Activated CD4-positive, CD25-positive, alpha-beta regulatory T cell treated with anti-CD3 and anti-CD28 coated beads, Interleukin-2, amount 50 U/mL, for 72 hours (primary cell): ENCODE measurements at regions not wholly inside any gene's neighbourhood (a gene's known extent, or its start where the extent isn't known, plus 50 kb on each side); places are given as distances from the start of the nearest gene placed in this dataset.

ENCODE experiments used
- DNase-seq: peaks from one replicate; pipeline ENCODE4 v3.0.0; 2021

DNA sequence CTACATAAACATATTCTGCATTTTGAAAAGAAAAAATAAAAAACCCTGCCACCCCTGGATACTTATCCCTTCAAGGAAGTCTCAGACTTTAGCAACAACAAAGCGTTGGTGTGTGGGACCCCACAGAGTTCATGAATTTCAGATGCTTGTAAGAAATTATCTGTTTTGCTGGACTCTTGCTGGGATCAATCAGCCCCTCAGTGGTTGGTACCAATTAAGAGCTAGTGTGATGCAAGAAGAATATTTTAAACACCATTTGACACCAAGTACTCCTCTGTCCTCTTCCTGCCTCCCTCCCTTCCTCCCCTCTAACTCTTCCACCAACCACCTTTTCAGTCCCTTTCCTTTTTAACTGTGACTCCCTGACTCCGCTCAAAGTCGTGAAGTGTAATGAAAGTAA lies 51.5 kb downstream of the SST start:
- DNase-seq = no peak

DNA sequence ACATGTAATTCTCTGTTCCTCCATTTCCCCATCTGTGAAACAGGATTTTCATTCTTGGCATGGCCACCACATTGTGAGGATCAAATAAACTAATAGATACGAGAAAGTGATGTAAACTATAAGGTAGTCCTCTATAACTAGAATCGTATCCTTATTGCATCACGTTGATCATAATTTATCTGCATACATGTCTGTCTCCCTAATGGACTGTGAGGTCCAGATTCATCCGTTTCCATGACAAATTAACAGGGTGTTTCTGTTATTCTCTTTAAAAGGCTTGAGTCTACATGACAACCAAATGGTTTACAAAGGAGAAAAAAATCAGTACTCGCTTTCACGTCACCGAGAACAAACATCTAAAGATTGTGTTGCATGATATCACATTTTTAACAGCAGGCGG lies 53.0 kb downstream of the SST start:
- DNase-seq = no peak

DNA sequence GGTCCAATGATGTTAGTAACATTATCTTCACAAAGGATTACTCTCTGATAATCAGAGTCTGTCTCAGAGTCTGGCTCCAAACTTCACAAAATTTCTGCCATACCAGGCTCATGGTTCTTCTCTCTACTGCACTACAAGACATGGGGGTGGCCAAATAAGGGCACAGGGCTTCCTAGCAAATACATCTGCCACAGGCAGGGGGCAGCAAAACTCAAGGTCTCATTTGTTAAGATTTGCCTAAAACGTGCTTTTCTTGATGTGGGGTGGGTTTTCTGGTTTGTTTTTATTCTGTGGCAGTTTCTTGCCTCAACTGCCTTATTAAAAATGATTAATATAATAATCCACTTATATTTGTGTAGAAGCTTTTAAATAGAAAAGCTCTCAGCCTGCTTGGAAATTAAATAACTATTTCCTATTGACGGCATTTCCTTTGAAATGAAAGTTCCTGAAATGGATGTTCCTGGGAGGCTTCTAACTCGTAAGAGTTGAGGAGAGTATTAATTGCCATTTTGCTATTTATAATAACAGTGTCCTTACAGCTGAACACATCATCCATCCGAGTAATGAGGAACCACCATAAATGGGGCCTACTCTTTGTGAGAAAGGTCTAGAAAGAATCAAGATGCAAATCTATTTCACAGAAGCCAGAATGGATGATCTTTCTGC lies 53.8 kb downstream of the SST start:
- peak; percentile 53 for DNase-seq

DNA sequence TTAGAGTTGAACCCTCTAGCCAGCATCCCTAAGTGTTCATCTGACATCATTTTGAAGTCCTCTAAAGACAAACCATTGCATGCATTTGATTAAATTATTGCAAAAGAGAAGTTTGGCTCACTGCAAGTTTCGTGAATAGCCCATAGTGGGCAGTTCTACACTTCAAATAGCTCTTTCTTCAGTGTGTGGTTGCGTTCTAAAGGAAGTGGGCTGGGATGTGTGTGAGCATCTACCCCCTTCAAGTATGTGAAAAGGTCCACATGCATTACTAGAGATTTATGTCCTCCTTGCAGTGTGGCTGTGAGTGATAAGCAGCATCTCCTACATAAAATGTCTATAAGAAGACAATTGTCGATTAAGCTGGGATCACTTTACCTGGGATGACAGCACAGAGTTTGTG lies 54.6 kb downstream of the SST start:
- no peak for DNase-seq

DNA sequence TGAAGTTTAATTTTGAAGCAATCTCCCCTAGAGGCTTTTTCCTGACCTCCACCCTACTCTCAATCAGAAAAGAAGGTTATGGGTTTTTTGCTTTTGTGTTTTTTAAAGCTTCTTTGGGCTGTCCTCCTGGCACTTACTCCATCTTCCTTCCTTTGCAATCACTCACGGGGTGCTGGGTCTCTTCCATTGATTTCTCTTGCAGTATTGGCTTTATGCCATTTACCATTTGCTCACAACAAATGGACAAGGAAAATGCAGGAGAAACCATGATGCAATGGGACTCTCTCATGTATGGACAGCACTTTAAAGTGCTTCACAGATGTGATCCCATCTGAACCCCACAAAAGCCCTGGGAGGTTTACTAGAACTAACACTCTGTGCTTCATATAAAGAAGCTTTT lies 57.5 kb downstream of the SST start:
- no peak for DNase-seq

DNA sequence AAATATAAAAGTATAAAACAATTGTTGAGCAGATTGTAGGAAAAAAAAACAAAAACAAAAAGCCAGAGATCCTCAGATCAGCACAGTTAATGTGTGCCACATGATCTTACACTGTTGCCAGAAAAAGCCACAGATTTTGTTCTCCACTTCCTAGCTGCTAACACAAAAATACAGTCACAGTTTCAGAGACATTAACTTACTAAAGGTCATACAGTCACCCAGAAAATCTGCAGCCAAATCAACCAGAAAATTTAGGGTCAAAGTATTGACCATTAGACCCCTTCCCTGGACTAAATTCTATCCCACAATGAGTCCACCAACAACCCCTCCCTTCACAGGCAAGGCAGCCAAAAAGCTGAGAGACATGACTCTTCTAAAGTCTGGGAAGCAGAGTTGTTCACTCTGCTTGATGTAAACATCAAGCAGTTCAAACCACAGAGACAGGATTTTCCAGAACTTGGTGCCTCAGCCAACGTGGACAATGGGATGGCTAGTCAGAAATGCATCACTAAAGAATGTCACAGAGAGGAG lies 59.1 kb downstream of the SST start:
- DNase-seq = no peak

DNA sequence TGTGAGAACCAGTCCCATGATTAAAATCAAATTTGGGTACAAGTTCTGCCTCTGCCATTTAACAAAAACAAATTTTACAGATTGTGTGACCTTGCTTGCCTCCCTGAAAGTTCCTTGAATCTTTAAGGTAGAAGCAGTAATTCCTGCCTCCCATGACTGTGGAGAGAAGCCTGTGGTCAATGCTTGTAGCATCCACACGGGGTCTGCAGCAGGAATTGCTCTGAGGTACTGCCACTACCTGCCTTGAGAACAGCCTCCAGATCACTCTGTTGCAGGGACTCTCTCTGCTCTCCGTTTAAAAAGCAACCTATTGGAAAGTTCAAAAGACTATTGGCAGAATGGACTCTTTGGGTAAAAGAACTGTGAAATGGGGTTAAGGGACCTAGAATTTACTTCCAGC lies 75.9 kb downstream of the SST start:
- no peak for DNase-seq

DNA sequence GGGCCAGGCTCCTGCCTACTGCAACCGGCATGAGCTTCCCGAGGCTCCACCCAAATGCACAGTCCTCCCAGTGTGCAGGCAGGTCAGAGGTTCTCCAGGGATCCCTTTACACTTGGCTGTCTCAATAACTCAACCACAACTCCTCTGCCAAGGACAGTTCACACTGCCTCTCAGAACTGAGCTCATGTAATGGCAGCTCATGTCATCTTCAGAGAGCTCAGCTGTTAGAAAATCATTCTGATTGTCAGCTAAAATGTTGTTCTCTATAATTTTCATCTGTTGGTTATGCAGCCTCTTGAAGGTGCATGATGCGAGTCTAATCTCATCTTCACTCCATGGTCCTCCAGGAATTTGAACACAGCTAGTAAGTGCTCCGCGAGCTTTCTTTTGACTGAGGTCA lies 76.7 kb downstream of the SST start:
- no peak for DNase-seq

DNA sequence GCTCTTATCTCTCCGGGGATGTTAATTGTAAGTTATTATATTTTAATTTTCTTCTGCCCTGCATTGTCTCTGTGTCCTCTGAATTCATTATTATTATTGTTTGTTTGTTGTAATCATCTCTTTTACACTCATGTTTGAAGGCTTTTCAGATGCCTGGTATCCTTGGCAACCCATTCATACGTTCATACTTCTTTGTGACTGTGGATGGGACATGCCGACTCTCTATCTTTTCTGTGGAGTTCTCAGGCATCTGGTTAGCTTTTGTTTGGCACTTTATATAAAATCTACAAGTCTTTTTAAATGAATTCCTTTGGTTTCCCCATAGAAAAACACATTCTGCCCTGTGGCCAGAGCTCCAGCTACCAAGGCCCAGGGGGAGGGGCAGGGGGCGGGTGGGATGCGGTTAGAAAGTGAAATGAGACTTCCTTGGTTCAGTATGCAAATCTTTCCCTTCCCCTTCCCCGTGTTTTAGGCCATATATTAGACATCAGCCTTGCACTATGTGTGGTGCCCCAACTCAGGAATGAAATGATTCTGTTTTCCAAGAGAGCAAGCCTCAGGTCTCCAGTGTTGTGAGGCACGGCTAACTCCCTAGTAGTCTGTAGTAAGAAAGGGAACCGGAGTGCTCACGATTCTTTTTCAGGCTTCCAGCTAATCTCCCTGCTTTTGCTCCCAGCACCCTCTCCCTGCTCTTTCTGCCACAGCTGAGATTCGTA lies 79.2 kb downstream of the SST start:
- no peak for DNase-seq

DNA sequence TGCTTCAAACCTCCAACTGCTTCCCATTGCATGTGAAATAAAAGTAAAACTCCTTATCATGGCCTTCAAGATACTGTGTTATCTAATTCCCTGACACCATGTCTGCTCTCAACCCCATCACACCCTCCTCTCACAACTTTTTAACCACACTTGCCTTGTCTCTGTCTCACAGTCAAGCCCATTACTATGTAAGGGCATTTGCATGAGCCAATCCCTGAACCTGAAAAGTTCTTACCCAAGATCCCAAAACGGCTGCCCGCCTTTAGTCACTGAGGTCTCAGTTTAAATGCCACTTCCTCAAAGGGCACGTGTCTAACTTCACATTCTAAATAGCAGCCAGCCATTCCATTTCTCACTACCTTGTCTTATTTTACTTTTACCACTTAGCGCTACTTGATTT lies 83.1 kb downstream of the SST start:
- no peak for DNase-seq

DNA sequence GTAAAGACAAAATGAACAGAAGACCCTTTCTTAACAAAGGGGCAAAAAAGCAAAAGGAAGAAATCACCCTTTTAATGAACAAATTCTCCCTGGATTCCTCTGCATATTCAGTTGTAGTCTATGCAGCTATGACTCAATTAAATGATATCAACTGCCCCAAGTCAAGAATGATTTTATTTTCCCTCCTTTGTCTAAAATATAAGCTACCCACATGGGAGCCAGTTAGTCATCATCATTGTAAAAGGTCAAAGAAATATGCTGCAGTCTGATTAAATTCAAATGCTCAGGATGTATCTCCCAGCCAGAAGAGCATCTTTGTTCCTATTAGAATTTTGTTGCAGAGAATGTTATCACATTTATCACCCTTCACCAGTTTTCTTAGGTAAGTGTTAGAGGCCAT lies 84.0 kb downstream of the SST start:
- no peak for DNase-seq

DNA sequence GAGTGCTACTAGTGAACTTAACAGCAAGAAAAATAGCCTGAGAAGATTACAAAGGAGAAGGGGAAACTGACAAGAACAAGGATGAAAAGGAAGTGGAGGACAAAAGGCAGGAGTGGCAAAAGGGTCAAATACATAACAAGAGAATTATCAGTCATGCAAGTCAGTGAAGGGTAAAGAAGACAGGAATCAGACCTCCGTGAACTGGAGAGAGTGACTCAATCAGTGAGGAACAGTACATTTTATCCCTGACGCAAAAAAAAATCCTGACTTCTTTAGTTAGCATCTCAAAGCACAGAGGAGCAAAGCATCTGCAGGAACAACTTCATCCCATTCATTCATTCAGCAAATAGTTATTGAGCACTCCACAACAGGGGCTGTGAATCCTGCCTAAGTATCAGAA lies 97.8 kb downstream of the SST start:
- no peak for DNase-seq

DNA sequence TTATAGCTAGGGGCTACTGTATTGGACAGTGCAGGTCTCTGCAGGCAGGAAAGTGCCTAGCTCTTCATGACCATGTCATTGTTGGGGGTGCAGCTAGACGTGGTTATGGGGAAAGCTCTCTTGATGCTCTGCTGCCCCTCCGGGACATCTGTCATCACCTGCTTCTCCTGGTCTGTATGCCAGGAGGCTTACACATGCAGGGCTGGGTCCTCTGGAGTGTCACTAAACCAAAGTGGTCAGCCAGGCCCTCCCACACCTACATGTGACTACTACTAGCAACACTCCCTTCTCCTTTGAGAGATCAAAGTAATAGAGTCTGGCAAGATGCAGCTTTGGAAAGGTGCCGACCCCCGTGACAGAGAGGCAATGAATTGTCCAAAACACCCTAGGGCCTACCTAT lies 98.5 kb downstream of the SST start:
- no peak for DNase-seq

DNA sequence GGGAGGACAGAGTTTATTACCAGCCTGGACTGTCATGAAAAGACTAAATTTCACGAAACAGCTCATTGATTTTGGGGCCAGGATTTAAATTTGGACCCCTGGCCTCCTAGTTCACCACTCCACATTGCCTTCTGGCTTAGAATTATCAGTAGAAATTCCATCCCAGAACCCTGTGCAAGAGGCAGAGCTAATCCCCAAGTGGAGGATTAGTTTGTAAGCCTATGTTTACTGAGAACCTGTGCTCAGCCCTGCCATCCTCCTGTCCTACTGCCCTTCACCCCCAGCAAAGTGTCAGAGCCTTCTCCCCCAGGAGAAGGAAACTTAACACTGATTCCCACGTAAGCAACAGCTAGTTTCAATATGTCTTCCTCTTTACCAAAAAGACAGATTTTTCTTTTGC lies 99.4 kb downstream of the SST start:
- no peak for DNase-seq

DNA sequence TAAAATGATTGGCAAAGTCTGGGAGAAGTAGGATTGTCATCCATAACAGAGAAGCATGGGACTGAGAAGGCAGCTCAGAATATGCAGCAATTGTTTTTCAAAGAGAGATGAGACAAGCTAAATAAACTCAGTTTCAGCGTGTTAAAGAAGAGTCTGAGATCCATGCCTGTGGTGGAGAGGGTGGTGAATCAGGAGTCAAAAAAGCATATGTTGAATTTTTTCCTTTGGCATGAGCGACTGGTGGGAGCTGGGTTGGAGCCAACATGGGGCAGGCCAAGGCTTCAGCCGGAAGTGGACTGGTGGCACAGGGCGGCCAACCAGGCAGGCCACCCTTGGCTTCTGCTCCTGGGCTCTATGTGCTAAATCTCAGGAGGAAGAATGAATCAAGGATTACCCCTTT lies 102.0 kb downstream of the SST start:
- no peak for DNase-seq

DNA sequence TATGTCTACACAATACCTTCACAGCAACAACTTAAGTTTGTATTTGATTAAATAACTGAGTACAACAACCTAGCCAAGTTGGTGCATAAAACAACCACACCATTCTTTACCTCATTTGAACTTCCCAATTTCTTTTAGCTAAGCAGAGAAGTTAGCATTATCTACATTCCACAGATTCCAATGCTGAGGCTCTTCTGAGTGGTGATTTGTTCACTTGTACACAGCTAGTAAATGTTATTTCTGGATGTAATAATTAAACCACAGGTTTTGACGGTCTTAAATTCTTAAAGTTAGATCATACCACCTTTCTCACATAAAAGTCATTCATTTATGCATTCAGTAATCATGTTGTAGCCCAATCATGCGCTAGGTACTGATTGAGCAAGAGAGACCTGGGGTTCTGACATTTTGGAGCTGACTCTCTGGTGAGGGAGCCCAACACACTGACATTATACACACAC lies 102.5 kb downstream of the SST start:
- no peak for DNase-seq

DNA sequence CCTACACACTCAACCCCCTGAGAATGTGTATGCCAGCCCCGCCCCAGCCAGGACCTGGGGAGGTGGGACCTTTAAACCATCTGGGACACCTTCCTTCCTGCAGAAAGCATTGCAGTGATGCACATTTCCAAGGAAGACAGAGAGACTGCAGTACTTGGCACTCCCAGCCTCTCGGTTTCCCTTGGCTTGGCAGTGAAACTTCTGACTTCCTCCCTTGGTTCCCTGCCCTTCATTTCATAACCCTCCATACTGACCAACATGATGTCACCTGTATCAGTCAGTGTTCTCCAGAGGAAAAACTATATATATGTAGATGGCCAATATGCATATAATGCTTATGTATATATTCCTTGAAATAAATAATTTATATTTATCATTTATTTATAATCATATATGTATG lies 103.2 kb downstream of the SST start:
- no peak for DNase-seq

DNA sequence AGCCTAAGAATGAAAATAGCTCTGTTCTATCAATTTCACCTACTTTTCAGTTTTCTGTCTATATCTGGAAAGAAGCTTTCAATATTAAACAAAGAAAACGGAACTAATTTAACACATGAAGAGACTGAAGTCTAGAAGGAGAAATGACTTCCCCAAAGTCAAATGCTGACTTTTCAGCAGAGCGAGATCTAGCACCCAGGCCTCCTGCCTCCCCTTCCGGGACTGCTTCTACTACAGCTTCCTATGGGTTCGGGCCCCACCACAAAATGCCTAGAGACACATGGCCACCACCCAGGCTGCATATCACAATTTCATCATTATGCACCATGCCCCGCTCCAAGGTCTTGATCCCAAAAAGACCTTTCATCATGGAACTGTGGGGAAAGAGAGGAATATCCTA lies 104.5 kb downstream of the SST start:
- DNase-seq = no peak

DNA sequence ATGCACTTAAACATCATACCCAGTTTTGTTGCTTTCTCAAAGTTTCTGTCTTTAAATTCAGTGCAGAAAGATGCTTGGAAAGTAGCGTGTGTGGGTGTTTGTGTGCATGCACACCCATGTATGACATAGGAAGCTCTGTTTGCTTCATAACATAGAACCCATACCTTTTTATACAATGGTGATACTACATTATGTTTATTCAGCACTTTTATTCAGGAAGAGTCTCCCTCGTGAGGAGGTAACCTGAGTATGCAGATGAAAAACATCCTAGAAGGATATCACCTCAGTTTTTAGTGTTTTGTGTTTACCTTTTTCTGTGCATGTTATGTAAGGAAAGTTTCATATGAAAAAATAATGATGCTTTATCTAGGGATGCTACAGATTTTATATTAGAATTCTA lies 111.2 kb downstream of the SST start:
- DNase-seq = no peak

DNA sequence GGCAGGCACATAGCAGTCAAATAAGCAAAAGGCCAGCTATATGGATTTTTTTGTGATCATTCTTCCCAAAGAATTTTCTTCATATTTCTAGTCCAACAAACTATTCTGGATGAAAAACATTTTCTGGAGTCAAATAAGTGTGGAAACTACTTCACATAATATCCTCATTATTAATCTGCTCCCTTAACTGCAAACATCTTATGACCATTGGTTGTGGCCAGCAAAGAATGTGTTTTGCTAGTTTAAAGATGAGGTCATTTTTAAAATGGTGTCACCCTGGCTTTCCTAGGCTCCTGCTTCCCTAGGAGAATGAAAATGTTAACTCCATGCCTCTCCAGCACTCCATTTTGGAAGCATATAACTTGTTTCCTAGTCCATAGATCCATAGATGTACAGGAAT lies 118.8 kb downstream of the SST start:
- DNase-seq = no peak

DNA sequence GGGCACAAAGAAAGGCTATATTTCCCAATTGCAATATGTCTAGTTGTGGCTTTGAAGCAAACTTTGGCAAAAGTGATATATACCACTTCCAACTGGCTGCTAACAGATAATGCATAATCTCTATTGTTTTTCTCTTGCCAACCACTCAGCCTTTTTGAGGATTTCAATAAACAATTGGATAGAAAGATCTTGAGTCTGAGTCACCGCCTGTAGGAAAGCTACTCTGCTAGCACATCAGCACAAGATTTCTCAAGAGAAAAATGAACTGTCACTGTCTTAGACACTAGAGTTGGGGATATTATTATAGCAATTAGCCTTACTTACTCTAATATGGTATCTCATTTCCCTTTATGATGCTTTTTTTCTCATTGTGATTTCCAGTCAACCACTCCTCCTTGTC lies 119.7 kb downstream of the SST start:
- no peak for DNase-seq

DNA sequence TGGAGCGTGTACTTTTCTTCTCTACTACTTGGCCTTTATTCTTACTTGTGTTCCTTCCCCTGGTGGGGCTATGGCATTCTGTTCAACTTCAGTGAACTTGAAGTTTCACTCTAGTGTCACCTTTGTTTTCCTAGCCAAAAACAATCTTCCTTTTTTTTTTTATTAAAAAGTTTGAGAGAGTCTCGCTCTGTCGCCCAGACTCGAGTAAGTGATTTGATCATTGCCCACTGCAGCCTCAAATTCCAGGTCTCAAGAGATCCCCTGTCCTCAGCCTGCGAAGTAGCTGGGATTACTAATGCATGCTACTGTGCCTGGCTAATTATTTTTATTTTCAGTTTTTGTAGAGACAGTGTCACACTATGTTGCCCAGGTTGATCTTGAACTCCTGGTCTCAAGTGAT lies 124.8 kb downstream of the SST start:
- no peak for DNase-seq

DNA sequence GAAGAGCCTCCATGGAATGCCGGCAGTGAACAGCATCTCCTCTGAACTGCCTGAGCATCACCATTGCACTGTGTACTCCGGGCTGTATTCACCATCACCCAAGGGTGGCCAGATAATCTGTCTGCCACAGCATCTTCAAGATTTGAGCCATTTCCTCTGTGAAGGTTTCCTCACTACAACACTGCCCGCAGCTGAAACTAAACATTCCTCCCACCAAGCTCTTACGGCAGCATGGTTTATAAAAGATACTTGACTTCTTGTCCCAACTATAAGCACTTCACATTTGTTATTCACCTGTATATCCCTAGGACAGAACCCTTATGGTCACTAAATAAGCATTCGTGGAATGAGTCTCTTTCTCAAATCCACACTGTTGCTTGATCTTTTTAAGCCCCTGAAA lies 125.9 kb downstream of the SST start:
- DNase-seq = no peak

DNA sequence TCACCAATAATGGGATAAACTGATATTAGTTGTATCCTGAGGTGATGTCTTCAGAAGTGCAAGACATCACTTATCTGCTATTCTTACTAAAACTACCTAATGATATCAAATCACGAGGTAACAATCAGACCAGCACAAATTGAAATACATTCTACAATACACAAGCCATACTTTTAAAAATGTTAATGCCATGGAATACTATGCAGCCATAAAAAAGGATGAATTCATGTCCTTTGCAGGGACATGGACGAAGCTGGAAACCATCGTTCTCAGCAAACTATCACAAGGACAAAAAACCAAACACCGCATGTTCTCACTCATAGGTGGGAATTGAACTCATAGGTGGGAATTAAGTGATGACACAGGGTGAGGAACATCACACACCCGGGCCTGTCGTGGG lies 129.3 kb downstream of the SST start:
- DNase-seq = no peak

DNA sequence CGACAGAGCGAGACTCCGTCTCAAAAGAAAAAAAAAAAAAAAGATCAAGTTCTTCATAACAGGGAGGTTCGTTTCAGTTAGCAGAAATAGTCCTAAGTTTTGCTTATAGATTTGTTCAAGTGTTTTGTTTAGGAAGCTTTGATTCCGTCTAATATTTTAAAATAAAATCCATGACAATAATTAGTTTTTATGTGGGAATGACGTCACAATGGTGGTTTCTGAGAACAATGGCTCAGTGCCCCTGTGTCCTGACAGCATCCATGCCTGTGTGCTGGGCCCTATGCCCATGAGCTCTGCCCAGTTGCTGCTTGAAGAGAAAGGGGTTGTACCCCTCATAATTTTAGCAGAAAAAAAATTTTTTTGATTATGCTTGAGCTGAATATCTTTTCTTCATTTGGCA lies 134.0 kb downstream of the SST start:
- no peak for DNase-seq
